Activated CD4-positive, alpha-beta T cell treated with anti-CD3 and anti-CD28 coated beads for 24 hours (primary cell): ENCODE measurements at regions not wholly inside any gene's neighbourhood (a gene's known extent, or its start where the extent isn't known, plus 50 kb on each side); places are given as distances from the start of the nearest gene placed in this dataset.

Experiments
- DNase-seq, 2 donors: peaks; one replicate each; pipeline ENCODE4 v3.0.0-alpha.2; 2020; ENCODE audit warnings: low read depth in 2 of 2

DNA sequence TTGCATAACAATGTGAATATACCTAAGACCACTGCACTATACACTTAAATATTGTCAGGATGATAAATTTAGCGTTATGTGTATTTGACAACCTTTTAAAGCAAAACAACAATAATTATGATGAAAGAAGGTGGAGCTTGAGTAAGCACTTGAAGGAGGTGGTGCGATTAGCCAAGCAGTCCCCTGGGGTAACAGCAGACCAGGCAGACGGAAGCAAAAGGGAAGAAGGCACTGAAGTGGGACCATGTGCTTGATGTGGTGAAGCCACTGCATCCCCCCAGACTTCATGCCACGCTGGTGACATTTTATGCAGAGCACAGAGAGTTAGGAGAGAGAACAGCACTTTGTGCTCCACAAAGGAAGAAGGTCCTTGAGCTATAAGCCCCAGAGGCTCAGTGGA is 58.3 kb upstream of the ZNF507 start:
- DNase-seq = no peak

- peak in 1 of 2 donors; percentile 9 for DNase-seq
These were observed 57.6 kb upstream of the ZNF507 start for GRCh38 chr19:32287811-32288227.

- DNase-seq = no peak
These were observed 55.7 kb upstream of the ZNF507 start for GRCh38 chr19:32289566-32290210.

DNA sequence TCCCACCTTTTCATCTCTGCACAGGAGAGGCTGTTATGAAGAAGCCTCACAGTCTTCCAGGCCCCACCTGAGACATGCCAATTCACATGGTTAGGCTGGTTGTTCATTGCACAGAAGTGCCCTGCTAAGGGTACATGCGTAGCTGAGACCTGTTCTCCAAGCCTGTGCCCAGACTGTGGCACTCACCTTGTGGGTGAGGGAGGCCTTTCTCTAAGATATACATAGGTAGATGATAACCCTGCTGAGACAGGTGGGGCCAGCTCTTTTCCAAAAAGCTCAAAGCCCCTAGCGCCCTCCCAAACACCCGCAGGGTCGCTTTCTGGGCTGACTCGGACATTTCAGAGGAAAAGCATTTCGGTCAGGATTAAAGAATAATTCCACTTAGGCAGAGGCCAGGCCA is 53.5 kb upstream of the ZNF507 start:
- DNase-seq = no peak

GRCh38 chr19:32294871-32295438 is 50.5 kb upstream of the ZNF507 start:
- DNase-seq = no peak
